Activated CD4-positive, alpha-beta memory T cell treated with anti-CD3 and anti-CD28 coated beads, Interleukin-2, amount 10 ng/mL, durations not matched to agents 7 days and 5 days (primary cell): ENCODE measurements at regions not wholly inside any gene's neighbourhood (a gene's known extent, or its start where the extent isn't known, plus 50 kb on each side); places are given as distances from the start of the nearest gene placed in this dataset.
"Not testable (repeated sequence)": the region's sequence is repeated elsewhere in the genome, so short reads cannot be mapped to it uniquely, and the experiment has no call there.

Source experiments
- CTCF ChIA-PET: fragments of 350-600 bp; sonication (Branson Sonifier 250); formaldehyde crosslinking; loops from one replicate; lab custom pipeline; 2021; ENCODE audit warnings: antibody characterized with exemption, inconsistent platforms; lab: Charles Lee
- POLR2A ChIA-PET: fragments of 350-600 bp; sonication (Branson Sonifier 250); formaldehyde crosslinking; loops from one replicate; lab custom pipeline; 2021; ENCODE audit warnings: antibody characterized with exemption; lab: Charles Lee
- DNase-seq: peaks from one replicate; pipeline ENCODE4 v3.0.0-alpha.2; 2020
- H3K27ac Mint-ChIP-seq: one replicate; pipeline ENCODE4 v1.8.0; 2021; ENCODE audit warnings: mild to moderate bottlenecking, mixed read lengths
- H3K27me3 Mint-ChIP-seq: one replicate; pipeline ENCODE4 v1.8.0; 2021; ENCODE audit warnings: mixed read lengths
- H3K36me3 Mint-ChIP-seq: one replicate; pipeline ENCODE4 v1.8.0; 2021; ENCODE audit warnings: low read depth, mixed read lengths
- H3K4me1 Mint-ChIP-seq: one replicate; pipeline ENCODE4 v1.8.0; 2021; ENCODE audit warnings: mixed read lengths
- H3K4me3 Mint-ChIP-seq: one replicate; pipeline ENCODE4 v1.8.0; 2021; ENCODE audit warnings: mild to moderate bottlenecking, mixed read lengths
- H3K9me3 Mint-ChIP-seq: one replicate; pipeline ENCODE4 v1.8.0; 2021; ENCODE audit warnings: mixed read lengths

GRCh38 chr15:19973718-19974117 lies 567.9 kb downstream of the GOLGA6L6 start:
- H3K4me1 Mint-ChIP-seq: no peaks in the 10 kb centered on the region
- no peaks in the 10 kb centered on the region for H3K36me3 Mint-ChIP-seq
- CTCF ChIA-PET: no interaction called here
- POLR2A ChIA-PET: no interaction called here
- no peak overlapping the region for H3K27ac Mint-ChIP-seq
- DNase-seq: no peak
- H3K9me3 Mint-ChIP-seq: peaks cover 14% of the 10 kb centered on the region
- H3K27me3 Mint-ChIP-seq: no peaks in the 10 kb centered on the region
- H3K4me3 Mint-ChIP-seq: no peak overlapping the region

- not testable (repeated sequence) for DNase-seq
Observed at GRCh38 chr15:19972582-19972981, 569.0 kb downstream of the GOLGA6L6 start.

GRCh38 chr15:19965574-19965973 lies 576.0 kb downstream of the GOLGA6L6 start:
- H3K9me3 Mint-ChIP-seq: peaks cover 11% of the 10 kb centered on the region
- H3K27ac Mint-ChIP-seq, H3K4me3 Mint-ChIP-seq, H3K4me1 Mint-ChIP-seq, DNase-seq, H3K27me3 Mint-ChIP-seq, POLR2A ChIA-PET, CTCF ChIA-PET, H3K36me3 Mint-ChIP-seq: not testable (repeated sequence)

More at GRCh38 chr15:19972582-19972981, 569.0 kb downstream of the GOLGA6L6 start:
- POLR2A ChIA-PET, CTCF ChIA-PET, H3K4me3 Mint-ChIP-seq, H3K27ac Mint-ChIP-seq, H3K4me1 Mint-ChIP-seq, H3K36me3 Mint-ChIP-seq, H3K27me3 Mint-ChIP-seq: not testable (repeated sequence)
- peaks cover 14% of the 10 kb centered on the region for H3K9me3 Mint-ChIP-seq

DNA sequence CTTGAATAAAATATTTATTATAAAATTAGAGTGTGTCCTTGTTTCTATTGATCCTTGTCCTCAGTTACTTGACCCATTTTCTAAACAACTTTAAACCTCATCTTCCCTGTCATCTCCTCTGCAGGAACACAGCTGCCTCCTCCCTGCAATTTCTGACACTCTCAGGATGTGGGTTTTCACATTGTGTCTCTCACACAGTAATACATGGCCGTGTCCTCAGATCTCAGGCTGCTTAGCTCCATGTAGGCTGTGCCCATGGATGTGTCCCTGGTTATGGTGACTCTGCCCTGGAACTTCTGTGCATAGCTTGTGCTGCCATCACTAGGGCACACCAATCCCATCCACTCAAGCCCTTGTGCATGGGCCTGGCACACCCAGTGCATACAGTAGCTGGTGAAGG lies 577.1 kb downstream of the GOLGA6L6 start:
- H3K27ac Mint-ChIP-seq, H3K4me1 Mint-ChIP-seq, H3K4me3 Mint-ChIP-seq, DNase-seq, CTCF ChIA-PET, H3K36me3 Mint-ChIP-seq, H3K27me3 Mint-ChIP-seq, POLR2A ChIA-PET: not testable (repeated sequence)
- H3K9me3 Mint-ChIP-seq: peaks cover 17% of the 10 kb centered on the region

DNA sequence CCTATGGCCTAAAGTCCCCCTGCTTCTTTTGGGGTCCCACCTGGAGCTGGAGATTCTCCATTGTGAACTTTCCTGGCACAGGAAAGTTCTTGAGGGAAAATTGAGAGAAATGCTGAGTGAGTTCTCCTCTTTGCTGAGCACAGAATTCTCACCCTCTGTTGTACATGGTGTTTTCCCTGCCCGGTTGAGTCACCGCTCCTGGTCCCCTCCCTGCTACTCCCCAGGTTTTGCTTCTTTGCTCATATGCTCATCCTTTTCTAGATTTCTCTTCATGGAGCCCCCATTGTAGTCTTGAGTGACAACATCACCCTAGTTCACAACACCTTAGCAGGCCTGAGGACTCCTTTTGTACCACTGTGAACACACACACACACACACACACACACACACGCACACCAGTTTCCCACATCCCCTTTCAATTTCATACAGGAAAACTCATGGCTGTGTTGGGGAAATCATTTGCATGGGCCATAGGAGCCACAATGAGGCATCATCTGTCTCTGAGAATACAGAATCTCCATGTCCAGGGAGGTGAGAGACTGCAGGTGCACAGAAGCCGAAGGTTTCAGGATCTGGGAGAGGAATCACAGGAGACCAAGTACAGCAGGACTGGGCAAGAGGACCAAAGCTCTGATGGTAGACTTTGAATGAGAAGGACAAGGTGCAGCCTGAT lies 585.3 kb downstream of the GOLGA6L6 start:
- H3K4me1 Mint-ChIP-seq: no peaks in the 10 kb centered on the region
- H3K36me3 Mint-ChIP-seq: no peaks in the 10 kb centered on the region
- no peak overlapping the region for H3K4me3 Mint-ChIP-seq
- no peaks in the 10 kb centered on the region for H3K27me3 Mint-ChIP-seq
- H3K9me3 Mint-ChIP-seq: peaks cover 31% of the 10 kb centered on the region
- no peak for DNase-seq
- CTCF ChIA-PET: no interaction called here
- no peak overlapping the region for H3K27ac Mint-ChIP-seq
- POLR2A ChIA-PET: no interaction called here

DNA sequence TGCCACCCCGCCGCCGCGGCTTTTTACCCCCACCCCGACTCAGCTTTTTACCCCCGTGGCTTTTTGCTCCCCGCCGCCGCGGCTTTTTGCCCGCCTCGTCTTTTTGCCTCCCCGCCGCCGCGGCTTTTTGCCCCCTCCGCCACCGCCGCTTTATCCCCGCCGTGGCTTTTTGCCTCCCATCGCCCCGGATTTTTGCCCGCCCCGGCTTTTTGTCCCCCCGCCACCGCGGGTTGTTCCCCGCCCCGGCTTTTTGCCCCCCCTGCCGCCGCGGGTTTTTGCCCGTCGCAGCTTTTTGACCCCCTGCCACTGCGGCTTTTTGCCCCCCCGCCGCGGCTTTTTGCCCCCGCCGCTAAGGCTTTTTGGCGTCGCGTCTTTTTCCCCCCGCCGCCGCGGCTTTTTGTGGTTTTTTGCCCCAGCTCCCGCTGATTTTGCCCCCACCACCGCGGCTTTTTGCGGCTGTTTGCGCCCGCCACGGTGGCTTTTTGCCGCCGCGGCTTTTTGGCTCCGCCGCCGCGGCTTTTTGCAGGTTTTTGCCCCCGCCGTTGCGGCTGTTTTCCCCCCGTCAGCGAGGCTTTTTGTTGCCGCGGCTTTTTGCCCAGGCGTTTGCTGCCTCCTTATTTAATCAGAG lies 597.2 kb downstream of the GOLGA6L6 start:
- POLR2A ChIA-PET: no interaction called here
- no peak for DNase-seq
- CTCF ChIA-PET: no interaction called here
- no peaks in the 10 kb centered on the region for H3K4me1 Mint-ChIP-seq
- no peak overlapping the region for H3K4me3 Mint-ChIP-seq
- peaks cover 22% of the 10 kb centered on the region for H3K9me3 Mint-ChIP-seq
- H3K27me3 Mint-ChIP-seq: no peaks in the 10 kb centered on the region
- no peak overlapping the region for H3K27ac Mint-ChIP-seq
- H3K36me3 Mint-ChIP-seq: peaks cover 3% of the 10 kb centered on the region

- DNase-seq: no peak
- POLR2A ChIA-PET: no interaction called here
- H3K27ac Mint-ChIP-seq: no peak overlapping the region
- H3K27me3 Mint-ChIP-seq: no peaks in the 10 kb centered on the region
- H3K4me3 Mint-ChIP-seq: no peak overlapping the region
- CTCF ChIA-PET: no interaction called here
- peaks cover 22% of the 10 kb centered on the region for H3K9me3 Mint-ChIP-seq
- no peaks in the 10 kb centered on the region for H3K4me1 Mint-ChIP-seq
- H3K36me3 Mint-ChIP-seq: peaks cover 3% of the 10 kb centered on the region
Observed at GRCh38 chr15:19943515-19943914, 598.1 kb downstream of the GOLGA6L6 start.

- DNase-seq, CTCF ChIA-PET, H3K4me1 Mint-ChIP-seq, H3K27me3 Mint-ChIP-seq, POLR2A ChIA-PET, H3K27ac Mint-ChIP-seq, H3K4me3 Mint-ChIP-seq: not testable (repeated sequence)
- Mint-ChIP-seq H3K36me3 (peaks cover 16% of the 10 kb centered on the region), H3K9me3 (peaks cover 28% of the 10 kb centered on the region)
Observed at GRCh38 chr15:19903281-19903680, 638.3 kb downstream of the GOLGA6L6 start.

DNA sequence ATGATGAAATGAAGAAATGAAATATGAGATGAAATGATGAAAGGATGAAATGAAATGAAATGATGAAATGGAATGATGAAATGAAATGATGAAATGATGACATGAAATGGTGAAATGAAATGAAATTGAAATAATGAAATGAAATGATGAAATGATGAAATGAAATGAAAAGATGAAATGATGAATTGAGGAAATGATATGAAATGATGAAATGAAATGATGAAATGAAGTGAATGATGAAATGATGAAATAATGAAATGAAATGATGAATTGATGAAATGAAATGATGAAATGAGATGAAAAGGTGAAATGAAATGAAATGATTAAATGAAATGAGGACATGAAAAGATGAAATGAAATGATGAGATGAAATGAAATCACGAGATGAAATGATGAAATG lies 639.2 kb downstream of the GOLGA6L6 start:
- CTCF ChIA-PET, H3K4me3 Mint-ChIP-seq, H3K27ac Mint-ChIP-seq, H3K27me3 Mint-ChIP-seq, POLR2A ChIA-PET, H3K4me1 Mint-ChIP-seq, DNase-seq: not testable (repeated sequence)
- Mint-ChIP-seq H3K36me3 (peaks cover 16% of the 10 kb centered on the region), H3K9me3 (peaks cover 29% of the 10 kb centered on the region)

DNA sequence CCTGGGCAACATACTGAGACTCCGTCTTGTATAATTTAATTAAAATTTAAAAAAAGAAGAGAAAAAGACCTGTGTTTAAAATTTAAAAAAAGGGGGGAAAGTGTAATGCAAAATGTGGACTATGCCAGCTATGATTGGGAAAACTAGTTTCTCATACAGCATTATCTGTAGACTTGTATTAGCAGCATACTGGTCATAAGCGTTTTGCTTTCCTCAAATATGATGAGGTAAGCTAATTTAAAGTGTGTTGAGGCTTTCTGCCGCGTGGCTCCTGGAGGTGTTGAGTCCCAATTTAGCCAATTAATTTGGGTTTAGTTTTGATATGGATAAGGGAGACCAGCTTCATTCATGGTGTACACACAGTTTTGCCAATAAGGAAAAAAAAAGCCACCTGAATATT lies 640.2 kb downstream of the GOLGA6L6 start:
- H3K27ac Mint-ChIP-seq, H3K4me1 Mint-ChIP-seq, POLR2A ChIA-PET, H3K27me3 Mint-ChIP-seq, H3K4me3 Mint-ChIP-seq, CTCF ChIA-PET, DNase-seq: not testable (repeated sequence)
- Mint-ChIP-seq H3K36me3 (peaks cover 16% of the 10 kb centered on the region), H3K9me3 (peaks cover 29% of the 10 kb centered on the region)

GRCh38 chr15:19899021-19899824 lies 642.4 kb downstream of the GOLGA6L6 start:
- no peaks in the 10 kb centered on the region for H3K27me3 Mint-ChIP-seq
- POLR2A ChIA-PET: no interaction called here
- CTCF ChIA-PET: no interaction called here
- H3K36me3 Mint-ChIP-seq: peaks cover 16% of the 10 kb centered on the region
- H3K9me3 Mint-ChIP-seq: peaks cover 32% of the 10 kb centered on the region
- H3K27ac Mint-ChIP-seq: no peak overlapping the region
- DNase-seq: no peak
- H3K4me1 Mint-ChIP-seq: no peaks in the 10 kb centered on the region
- no peak overlapping the region for H3K4me3 Mint-ChIP-seq

- H3K27ac Mint-ChIP-seq, CTCF ChIA-PET, POLR2A ChIA-PET, H3K4me1 Mint-ChIP-seq, DNase-seq, H3K36me3 Mint-ChIP-seq, H3K27me3 Mint-ChIP-seq, H3K4me3 Mint-ChIP-seq: not testable (repeated sequence)
- H3K9me3 Mint-ChIP-seq: peaks cover 20% of the 10 kb centered on the region
Observed at GRCh38 chr15:19888811-19889210, 652.8 kb downstream of the GOLGA6L6 start.

DNA sequence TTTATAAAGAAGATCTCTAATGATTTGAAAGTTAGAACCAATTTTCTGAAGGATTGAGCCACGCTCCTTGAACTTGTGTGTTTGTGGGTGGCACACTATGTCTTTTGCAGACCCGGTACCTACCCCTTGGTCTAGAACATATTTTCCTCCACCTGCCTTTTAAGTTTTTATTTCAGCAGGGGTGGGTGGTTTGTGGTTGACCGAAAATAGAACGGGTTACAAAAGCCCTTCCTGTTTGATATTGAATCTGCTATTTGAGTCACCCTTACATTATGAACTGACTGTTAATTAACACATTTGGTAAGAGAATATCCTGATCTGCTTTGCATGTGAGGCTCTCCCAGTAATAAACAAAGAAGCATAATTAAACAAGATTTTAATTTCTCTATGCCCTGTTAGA lies 697.5 kb downstream of the GOLGA6L6 start:
- H3K4me3 Mint-ChIP-seq, H3K27me3 Mint-ChIP-seq, H3K36me3 Mint-ChIP-seq, POLR2A ChIA-PET, H3K4me1 Mint-ChIP-seq, H3K9me3 Mint-ChIP-seq, CTCF ChIA-PET, H3K27ac Mint-ChIP-seq, DNase-seq: not testable (repeated sequence)
